ENCODE measurements at regions not wholly inside any gene's neighbourhood (a gene's known extent, or its start where the extent isn't known, plus 50 kb on each side); places are given as distances from the start of the nearest gene placed in this dataset.

GRCh38 chr4:77432717-77433417 is 172.8 kb upstream of the CXCL13 start:
- Mint-ChIP-seq H3K27ac (no peak overlapping the region), H3K27me3 (peaks cover 0 to 6% (median 0%) of the 10 kb centered on the region in 5 donors), H3K4me1 (peaks cover 0 to 9% (median 4%) of the 10 kb centered on the region in 7 donors), H3K9me3 (no peaks in the 10 kb centered on the region), H3K36me3 (no peaks in the 10 kb centered on the region), H3K4me3 (peak overlapping the region in 3 of 10 donors; percentile 19 to 46 (median 32))
- ATAC-seq = no peak
- no peak overlapping the region for H3K27ac ChIP-seq (ENCODE audit: low read depth, low read length)
- H3K36me3 ChIP-seq (ENCODE audit: control insufficient read depth in 2 of 3, insufficient read depth in 3 of 3, low read length in 3 of 3) = no peaks in the 10 kb centered on the region
- CTCF ChIA-PET = interaction anchor here (0.8 to 1.3 kb wide), 3 partner anchors 15 to 51 kb away, joined by 3 to 4 read pairs (median 4); no protein-coding TSS in a partner anchor
- no peaks in the 10 kb centered on the region for H3K27me3 ChIP-seq (ENCODE audit: control insufficient read depth in 2 of 2, insufficient read depth in 2 of 2, low read length in 2 of 2)
- intact Hi-C loops (cut with micrococcal nuclease) = loop anchor here (1.0 to 5.0 kb wide), 7 partner anchors 48 to 1251 kb away; no protein-coding TSS in a partner anchor
- H3K4me3 ChIP-seq (ENCODE audit: low read length) = no peak overlapping the region
- H3K9me3 ChIP-seq (ENCODE audit: control insufficient read depth in 2 of 3, low read length in 3 of 3) = no peaks in the 10 kb centered on the region
- no peak for DNase-seq
- POLR2A ChIA-PET = no interaction called here
- H3K4me1 ChIP-seq (ENCODE audit: control insufficient read depth in 2 of 2, insufficient read depth in 2 of 2, low read length in 2 of 2) = no peaks in the 10 kb centered on the region

DNA sequence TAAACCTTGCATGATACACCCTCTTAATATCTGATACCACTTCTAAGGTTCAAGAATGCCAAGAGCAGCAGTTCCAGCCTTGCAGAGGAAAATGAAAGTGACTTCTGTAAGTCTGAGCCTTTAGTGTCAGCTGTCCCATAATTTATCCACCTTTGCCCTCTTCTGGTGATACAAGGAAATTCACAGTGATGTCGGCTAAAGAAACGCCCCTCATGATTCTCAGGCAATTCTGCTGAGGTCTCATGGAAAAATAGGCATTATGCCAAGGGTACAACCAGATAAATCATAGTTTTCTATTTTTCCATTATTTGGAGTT is 172.2 kb upstream of the CXCL13 start:
- H3K27me3 ChIP-seq (ENCODE audit: control insufficient read depth in 2 of 2, insufficient read depth in 2 of 2, low read length in 2 of 2) = no peaks in the 10 kb centered on the region
- DNase-seq (peak in 6 of 9 donors; percentile 20 to 47 (median 30)), ATAC-seq (peak; percentile 69)
- H3K36me3 ChIP-seq (ENCODE audit: control insufficient read depth in 2 of 3, insufficient read depth in 3 of 3, low read length in 3 of 3) = no peaks in the 10 kb centered on the region
- no peaks in the 10 kb centered on the region for H3K4me1 ChIP-seq (ENCODE audit: control insufficient read depth in 2 of 2, insufficient read depth in 2 of 2, low read length in 2 of 2)
- H3K27me3 Mint-ChIP-seq = peaks cover 0 to 4% (median 0%) of the 10 kb centered on the region in 5 donors
- intact Hi-C loops (cut with micrococcal nuclease) = loop anchor here (1.0 to 5.0 kb wide), 7 partner anchors 48 to 1251 kb away; no protein-coding TSS in a partner anchor
- H3K27ac Mint-ChIP-seq = no peak overlapping the region
- POLR2A ChIA-PET = no interaction called here
- CTCF ChIA-PET = interaction anchor here (0.8 to 1.3 kb wide), 4 partner anchors 15 to 51 kb away, joined by 3 to 4 read pairs (median 4); no protein-coding TSS in a partner anchor
- H3K4me1 Mint-ChIP-seq = peaks cover 0 to 9% (median 4%) of the 10 kb centered on the region in 7 donors
- no peaks in the 10 kb centered on the region for H3K9me3 Mint-ChIP-seq
- no peak overlapping the region for H3K27ac ChIP-seq (ENCODE audit: low read depth, low read length)
- H3K4me3 ChIP-seq (ENCODE audit: low read length) = no peak overlapping the region
- no peaks in the 10 kb centered on the region for H3K9me3 ChIP-seq (ENCODE audit: control insufficient read depth in 2 of 3, low read length in 3 of 3)
- no peaks in the 10 kb centered on the region for H3K36me3 Mint-ChIP-seq
- H3K4me3 Mint-ChIP-seq = peak overlapping the region in 3 of 10 donors; percentile 19 to 46 (median 32)

DNA sequence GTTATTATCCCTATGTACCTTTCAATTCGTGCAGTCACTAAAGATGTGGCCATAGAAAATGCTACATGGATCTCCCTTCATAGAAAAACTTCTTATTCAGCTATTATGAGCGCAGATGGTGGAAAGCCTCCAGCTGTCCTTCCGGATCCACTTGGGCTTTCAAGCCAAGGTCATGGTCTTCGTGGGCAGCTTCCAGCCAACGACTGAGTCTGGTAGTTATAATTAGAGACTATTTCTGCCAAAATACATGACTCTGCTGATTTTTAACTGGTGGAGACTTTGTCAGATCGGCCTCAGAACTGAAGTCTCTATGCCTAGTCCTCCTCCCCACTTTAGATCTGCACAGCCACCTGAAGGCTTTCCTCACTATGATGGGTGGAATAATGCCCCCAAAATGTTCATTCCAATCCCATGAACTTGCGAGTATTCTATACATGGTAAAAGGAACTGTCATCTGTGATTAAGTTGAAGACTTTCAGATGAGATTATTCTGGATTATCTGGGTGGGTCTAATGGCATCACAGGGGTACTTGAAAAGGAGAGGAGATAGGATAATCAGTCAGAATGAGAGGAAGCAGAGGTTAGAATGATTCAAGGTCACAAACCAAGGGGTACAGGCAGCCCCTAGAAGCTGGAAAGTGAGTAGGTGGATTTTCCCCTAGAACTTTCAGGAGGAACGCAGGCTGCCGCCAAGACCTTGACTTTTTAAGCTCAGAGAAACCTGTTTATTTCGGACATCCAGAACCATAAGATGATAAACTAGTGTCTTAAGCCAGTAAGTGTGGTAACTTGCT is 171.1 kb upstream of the CXCL13 start:
- no peaks in the 10 kb centered on the region for H3K36me3 ChIP-seq (ENCODE audit: control insufficient read depth in 2 of 3, insufficient read depth in 3 of 3, low read length in 3 of 3)
- no peaks in the 10 kb centered on the region for H3K9me3 ChIP-seq (ENCODE audit: control insufficient read depth in 2 of 3, low read length in 3 of 3)
- DNase-seq (no peak), ATAC-seq (no peak)
- no peaks in the 10 kb centered on the region for H3K27me3 Mint-ChIP-seq
- no peak overlapping the region for H3K4me3 ChIP-seq (ENCODE audit: low read length)
- H3K27me3 ChIP-seq (ENCODE audit: control insufficient read depth in 2 of 2, insufficient read depth in 2 of 2, low read length in 2 of 2) = no peaks in the 10 kb centered on the region
- CTCF ChIA-PET = interaction anchor here (1.2 kb wide), 1 partner anchor 39 kb away, joined by 3 read pairs; no protein-coding TSS in a partner anchor
- H3K4me1 Mint-ChIP-seq = peaks cover 0 to 9% (median 4%) of the 10 kb centered on the region in 7 donors
- intact Hi-C loops (cut with micrococcal nuclease) = loop anchor here in 1 of 2 donors (5.0 kb wide), 2 partner anchors 382 to 1252 kb away; no protein-coding TSS in a partner anchor
- H3K4me3 Mint-ChIP-seq = no peak overlapping the region
- H3K36me3 Mint-ChIP-seq = no peaks in the 10 kb centered on the region
- H3K27ac ChIP-seq (ENCODE audit: low read depth, low read length) = no peak overlapping the region
- no peak overlapping the region for H3K27ac Mint-ChIP-seq
- H3K9me3 Mint-ChIP-seq = no peaks in the 10 kb centered on the region
- H3K4me1 ChIP-seq (ENCODE audit: control insufficient read depth in 2 of 2, insufficient read depth in 2 of 2, low read length in 2 of 2) = no peaks in the 10 kb centered on the region
- POLR2A ChIA-PET = no interaction called here

DNA sequence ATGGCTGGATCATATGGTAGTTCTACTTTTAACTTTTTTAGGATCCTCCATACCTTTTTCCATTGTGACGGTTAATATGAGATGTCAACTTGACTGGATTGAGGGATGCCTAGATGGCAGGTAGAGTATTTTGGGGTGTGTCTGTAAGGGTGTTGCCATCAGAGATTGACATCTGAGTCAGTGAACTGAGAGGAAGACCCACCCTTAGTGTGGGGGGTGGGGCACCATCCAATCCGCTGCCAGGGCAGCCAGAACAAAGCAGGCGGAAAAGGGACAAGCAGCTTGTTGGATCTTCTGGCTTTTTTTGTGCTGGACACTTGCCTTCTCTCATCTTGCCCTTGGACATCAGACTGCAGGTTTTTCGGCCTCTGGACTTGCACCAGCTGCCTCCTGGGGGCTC is 168.5 kb upstream of the CXCL13 start:
- ChIA-PET POLR2A (no interaction called here), CTCF (no interaction called here)
- no peak overlapping the region for H3K4me3 Mint-ChIP-seq

GRCh38 chr4:77438549-77438948 is 167.1 kb upstream of the CXCL13 start:
- Histone ChIP-seq H3K27ac (ENCODE audit: low read depth, low read length) (no peak overlapping the region), H3K4me1 (ENCODE audit: control insufficient read depth in 2 of 2, insufficient read depth in 2 of 2, low read length in 2 of 2) (no peaks in the 10 kb centered on the region), H3K36me3 (ENCODE audit: control insufficient read depth in 2 of 3, insufficient read depth in 3 of 3, low read length in 3 of 3) (no peaks in the 10 kb centered on the region), H3K27me3 (ENCODE audit: control insufficient read depth in 2 of 2, insufficient read depth in 2 of 2, low read length in 2 of 2) (no peaks in the 10 kb centered on the region), H3K4me3 (ENCODE audit: low read length) (no peak overlapping the region), H3K9me3 (ENCODE audit: control insufficient read depth in 2 of 3, low read length in 3 of 3) (no peaks in the 10 kb centered on the region)
- Mint-ChIP-seq H3K27me3 (peaks cover 0 to 8% (median 3%) of the 10 kb centered on the region in 5 donors), H3K9me3 (no peaks in the 10 kb centered on the region), H3K4me1 (peaks cover 0 to under 1% (median 0%) of the 10 kb centered on the region in 7 donors), H3K36me3 (no peaks in the 10 kb centered on the region), H3K4me3 (no peak overlapping the region), H3K27ac (no peak overlapping the region)
- peak; percentile 22 for ATAC-seq
- intact Hi-C loops (cut with micrococcal nuclease) = no loop called here
- POLR2A ChIA-PET = no interaction called here
- no peak for DNase-seq
- CTCF ChIA-PET = no interaction called here

More for the DNA sequence above, 168.5 kb upstream of the CXCL13 start:
- Mint-ChIP-seq H3K27ac (no peak overlapping the region), H3K36me3 (no peaks in the 10 kb centered on the region), H3K4me1 (peaks cover 0 to 9% (median 4%) of the 10 kb centered on the region in 7 donors), H3K27me3 (no peaks in the 10 kb centered on the region), H3K9me3 (no peaks in the 10 kb centered on the region)
- ATAC-seq (no peak), DNase-seq (no peak)
- H3K4me1 ChIP-seq (ENCODE audit: control insufficient read depth in 2 of 2, insufficient read depth in 2 of 2, low read length in 2 of 2) = no peaks in the 10 kb centered on the region
- H3K27me3 ChIP-seq (ENCODE audit: control insufficient read depth in 2 of 2, insufficient read depth in 2 of 2, low read length in 2 of 2) = no peaks in the 10 kb centered on the region
- H3K4me3 ChIP-seq (ENCODE audit: low read length) = no peak overlapping the region
- H3K9me3 ChIP-seq (ENCODE audit: control insufficient read depth in 2 of 3, low read length in 3 of 3) = no peaks in the 10 kb centered on the region
- H3K36me3 ChIP-seq (ENCODE audit: control insufficient read depth in 2 of 3, insufficient read depth in 3 of 3, low read length in 3 of 3) = no peaks in the 10 kb centered on the region
- intact Hi-C loops (cut with micrococcal nuclease) = no loop called here
- no peak overlapping the region for H3K27ac ChIP-seq (ENCODE audit: low read depth, low read length)

DNA sequence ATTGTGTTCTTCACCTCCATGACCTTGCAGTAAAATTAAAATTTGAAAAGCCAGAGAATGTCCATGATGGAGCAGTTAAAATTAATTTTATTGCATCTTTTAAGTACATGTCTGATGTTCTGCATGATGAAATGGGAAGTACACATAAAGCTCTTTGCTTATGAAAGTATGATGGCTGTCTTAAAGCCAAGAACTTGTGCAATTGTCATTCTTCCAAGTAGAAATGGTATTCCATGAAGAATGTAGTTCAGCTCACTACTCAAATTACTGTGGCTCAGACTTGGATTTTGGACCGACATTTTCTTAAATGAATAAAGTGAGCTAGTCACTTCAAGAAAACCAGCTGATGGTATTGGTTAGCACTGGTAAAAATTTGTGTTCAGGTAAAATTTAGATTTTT is 161.7 kb upstream of the CXCL13 start:
- peaks cover 3 to 31% (median 8%) of the 10 kb centered on the region in 5 donors for H3K27me3 Mint-ChIP-seq
- no peak overlapping the region for H3K27ac Mint-ChIP-seq

More for the DNA sequence above, 161.7 kb upstream of the CXCL13 start:
- ChIA-PET POLR2A (no interaction called here), CTCF (no interaction called here)
- no peaks in the 10 kb centered on the region for H3K27me3 ChIP-seq (ENCODE audit: control insufficient read depth in 2 of 2, insufficient read depth in 2 of 2, low read length in 2 of 2)
- no peaks in the 10 kb centered on the region for H3K36me3 Mint-ChIP-seq
- intact Hi-C loops (cut with micrococcal nuclease) = no loop called here
- DNase-seq = no peak
- H3K4me1 ChIP-seq (ENCODE audit: control insufficient read depth in 2 of 2, insufficient read depth in 2 of 2, low read length in 2 of 2) = no peaks in the 10 kb centered on the region
- H3K4me3 Mint-ChIP-seq = no peak overlapping the region
- H3K9me3 ChIP-seq (ENCODE audit: control insufficient read depth in 2 of 3, low read length in 3 of 3) = no peaks in the 10 kb centered on the region
- H3K9me3 Mint-ChIP-seq = no peaks in the 10 kb centered on the region
- H3K4me1 Mint-ChIP-seq = no peaks in the 10 kb centered on the region
- H3K4me3 ChIP-seq (ENCODE audit: low read length) = no peak overlapping the region
- no peaks in the 10 kb centered on the region for H3K36me3 ChIP-seq (ENCODE audit: control insufficient read depth in 2 of 3, insufficient read depth in 3 of 3, low read length in 3 of 3)
- no peak overlapping the region for H3K27ac ChIP-seq (ENCODE audit: low read depth, low read length)
- ATAC-seq = no peak
